Ovary (tissue), 7 donors: ENCODE measurements at regions not wholly inside any gene's neighbourhood (a gene's known extent, or its start where the extent isn't known, plus 50 kb on each side); places are given as distances from the start of the nearest gene placed in this dataset.
"Not testable (repeated sequence)": the region's sequence is repeated elsewhere in the genome, so short reads cannot be mapped to it uniquely, and the experiment has no call there.

Experiments used
- DNase-seq, 5 donors: peaks; one replicate each; pipeline ENCODE4 v3.0.0-alpha.2; 2019 to 2020
- H3K27ac ChIP-seq, 2 donors: fragments of 200-600 bp; one replicate each; pipeline versions ENCODE4 v1.5.1 to v1.8.0; 2019 to 2022
- H3K27me3 ChIP-seq: fragments of 200-600 bp; one replicate; pipeline ENCODE4 v1.8.0; 2022
- H3K36me3 ChIP-seq: fragments of 200-600 bp; sonication (generic); one replicate; pipeline ENCODE4 v1.5.1; 2019
- H3K4me1 ChIP-seq: one replicate; pipeline ENCODE4 v1.8.1; 2013; ENCODE audit warnings: mild to moderate bottlenecking, moderate library complexity; ENCODE audit not compliant: insufficient read depth
- H3K4me3 ChIP-seq: fragments of 200-600 bp; sonication (generic); one replicate; pipeline ENCODE4 v1.5.1; 2017
- H3K9me3 ChIP-seq, 2 donors: fragments of 200-600 bp in 1 of 2; sonication (generic) in 1 of 2; one replicate each; pipeline versions ENCODE4 v1.5.1 to v1.8.1; 2013 to 2019; ENCODE audit warnings: mild to moderate bottlenecking in 1 of 2, moderate library complexity in 1 of 2
- EP300 ChIP-seq: sonication (generic); formaldehyde crosslinking; IDR thresholded peaks from one replicate; pipeline ENCODE4 v1.6.1; 2017; ENCODE audit warnings: antibody characterized with exemption
- POLR2A ChIP-seq: fragments of 450-650 bp; IDR thresholded peaks from one replicate; pipeline ENCODE4 v1.6.1; 2017; ENCODE audit warnings: antibody characterized with exemption, mild to moderate bottlenecking, moderate library complexity
- WGBS, 3 donors: extraction: QIAGEN DNeasy Blood & Tissue Kit in 1 of 3; methylation state at CpG; one replicate each; pipeline versions ENCODE4 v1.1.5 to v1.1.7; 2013 to 2017; 5-methylcytosine and 5-hydroxymethylcytosine counted together
- intact Hi-C, 4 donors: fragments of 100-400 bp; cut with DNase I; formaldehyde crosslinking; loops; one replicate each; pipeline versions ENCODE4 v1.11.0 to v1.15.1; 2022 to 2023
- TF ChIP-seq, protein P1 (sequence below), 3 donors: fragments of 450-650 bp in 2 of 3; fragments of 200-600 bp in 1 of 3; IDR thresholded peaks; one replicate each; pipeline versions ENCODE4 v1.5.1 to v1.8.0; 2016 to 2022; ENCODE audit warnings: antibody characterized with exemption in 3 of 3, mild to moderate bottlenecking in 1 of 3
- donor health status: DM: no; HTN: no; CAD: no; lungs with moderate emphysema.
- donor health status: DM: no; HTN: no; CAD: no.
- donor health status: Bipolar disorder and iron deficiency.
- donor health status: DM: no; HTN: no; CAD: no.
- donor health status: DM: yes; HTN: yes; CAD: no.

DNA sequence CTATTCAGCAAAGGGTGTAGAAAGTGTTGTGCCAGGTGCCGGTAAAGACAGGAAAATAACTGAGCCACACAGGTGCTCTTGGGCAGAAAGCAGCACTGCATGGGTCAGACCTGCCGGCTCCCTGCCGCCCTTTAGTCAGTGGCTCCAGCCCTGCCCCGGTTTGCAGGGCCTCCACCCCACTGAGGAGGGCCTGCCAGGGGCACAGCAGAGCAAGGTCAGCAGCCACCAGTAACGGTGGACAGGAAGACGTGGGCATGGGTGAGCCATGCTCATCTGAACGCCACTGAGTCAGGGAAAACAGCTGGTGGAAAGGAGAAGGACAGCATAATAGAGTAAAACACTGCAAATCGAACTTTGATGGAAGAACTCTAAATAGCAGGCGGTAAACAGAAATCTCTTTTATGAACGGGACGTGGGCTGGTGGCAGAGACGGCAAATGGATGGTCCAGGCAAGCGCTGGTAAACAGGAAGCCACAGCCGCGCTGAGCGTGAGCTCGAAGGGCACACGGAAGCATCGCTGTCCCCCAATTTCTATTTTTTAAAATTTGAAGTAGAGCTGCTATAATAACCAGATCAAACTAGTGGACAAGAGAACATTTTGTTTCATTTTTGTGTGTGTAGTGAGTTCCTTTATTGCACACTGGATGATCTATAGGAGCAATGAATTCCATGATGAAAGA lies 141.8 kb upstream of the ALKAL2 start:
- no peaks in the 10 kb centered on the region for H3K36me3 ChIP-seq
- no peaks in the 10 kb centered on the region for H3K4me1 ChIP-seq
- no peak overlapping the region for H3K4me3 ChIP-seq
- DNase-seq, result no peak
- no peak overlapping the region for H3K27ac ChIP-seq
- intact Hi-C loops, result no loop called here
- H3K9me3 ChIP-seq, result no peaks in the 10 kb centered on the region
- 82 to 86% (median 84%) methylated on average over 19 of the region's 19 CpGs for WGBS, 3 donors
- no peaks in the 10 kb centered on the region for H3K27me3 ChIP-seq
- TF ChIP-seq, protein P1, sequence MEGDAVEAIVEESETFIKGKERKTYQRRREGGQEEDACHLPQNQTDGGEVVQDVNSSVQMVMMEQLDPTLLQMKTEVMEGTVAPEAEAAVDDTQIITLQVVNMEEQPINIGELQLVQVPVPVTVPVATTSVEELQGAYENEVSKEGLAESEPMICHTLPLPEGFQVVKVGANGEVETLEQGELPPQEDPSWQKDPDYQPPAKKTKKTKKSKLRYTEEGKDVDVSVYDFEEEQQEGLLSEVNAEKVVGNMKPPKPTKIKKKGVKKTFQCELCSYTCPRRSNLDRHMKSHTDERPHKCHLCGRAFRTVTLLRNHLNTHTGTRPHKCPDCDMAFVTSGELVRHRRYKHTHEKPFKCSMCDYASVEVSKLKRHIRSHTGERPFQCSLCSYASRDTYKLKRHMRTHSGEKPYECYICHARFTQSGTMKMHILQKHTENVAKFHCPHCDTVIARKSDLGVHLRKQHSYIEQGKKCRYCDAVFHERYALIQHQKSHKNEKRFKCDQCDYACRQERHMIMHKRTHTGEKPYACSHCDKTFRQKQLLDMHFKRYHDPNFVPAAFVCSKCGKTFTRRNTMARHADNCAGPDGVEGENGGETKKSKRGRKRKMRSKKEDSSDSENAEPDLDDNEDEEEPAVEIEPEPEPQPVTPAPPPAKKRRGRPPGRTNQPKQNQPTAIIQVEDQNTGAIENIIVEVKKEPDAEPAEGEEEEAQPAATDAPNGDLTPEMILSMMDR (IDR thresholded peaks at IDR 0.05), result no peak
- TF ChIP-seq POLR2A, result no peak
- TF ChIP-seq EP300, result no peak

DNA sequence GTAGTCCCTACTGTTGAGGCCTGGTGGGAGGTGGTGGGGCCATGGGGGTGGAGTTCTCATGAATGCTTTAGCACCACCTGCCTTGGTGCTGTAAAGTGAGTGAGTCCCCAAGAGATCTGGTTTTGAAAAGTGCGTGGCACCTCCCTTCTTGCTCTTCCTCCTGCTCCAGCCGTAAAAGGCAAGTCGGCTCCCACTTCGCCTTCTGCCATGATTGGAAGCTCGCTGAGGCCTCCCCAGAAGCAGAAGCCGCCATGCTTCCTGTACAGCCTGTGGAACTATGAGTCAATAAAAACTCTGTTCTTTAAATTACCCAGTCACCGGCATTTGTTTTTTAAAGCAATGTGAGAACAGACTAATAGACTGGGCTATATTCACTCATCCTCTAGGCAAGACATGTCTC lies 141.3 kb upstream of the ALKAL2 start:
- Histone ChIP-seq H3K27ac (no peak overlapping the region), H3K9me3 (no peaks in the 10 kb centered on the region), H3K4me1 (no peaks in the 10 kb centered on the region), H3K27me3 (no peaks in the 10 kb centered on the region), H3K4me3 (no peak overlapping the region), H3K36me3 (no peaks in the 10 kb centered on the region)
- 90 to 93% (median 90%) methylated on average over 7 of the region's 7 CpGs for WGBS, 3 donors
- intact Hi-C loops, result no loop called here
- TF ChIP-seq EP300 (no peak), POLR2A (no peak)
- TF ChIP-seq, protein P1 (IDR thresholded peaks at IDR 0.05), result no peak
- DNase-seq, result no peak

DNA sequence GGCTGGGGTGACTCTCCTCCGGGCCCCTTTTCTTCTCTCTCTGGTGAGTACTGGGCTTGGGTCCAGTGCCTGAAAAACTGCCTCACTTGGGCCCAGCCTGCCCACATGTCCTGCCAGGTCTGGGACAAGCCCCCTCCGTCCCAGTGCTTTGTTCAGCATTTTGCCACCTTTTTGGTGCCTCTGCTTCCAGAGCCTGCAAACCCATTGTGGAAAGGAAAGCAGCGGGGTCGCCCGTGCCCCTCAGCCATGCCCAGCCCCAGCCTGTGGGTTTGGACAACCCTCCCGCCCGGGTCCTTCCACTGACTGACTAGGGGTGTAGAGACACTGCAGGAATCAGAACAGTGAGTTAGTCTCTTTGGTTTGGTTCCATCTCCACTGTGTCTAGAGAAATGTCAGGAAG lies 140.7 kb upstream of the ALKAL2 start:
- H3K9me3 ChIP-seq, result no peaks in the 10 kb centered on the region
- no peak overlapping the region for H3K4me3 ChIP-seq
- H3K27me3 ChIP-seq, result no peaks in the 10 kb centered on the region
- H3K27ac ChIP-seq, result no peak overlapping the region
- intact Hi-C loops, result no loop called here
- TF ChIP-seq POLR2A, result no peak
- 88 to 94% (median 91%) methylated on average over 7 of the region's 7 CpGs for WGBS, 3 donors
- no peaks in the 10 kb centered on the region for H3K4me1 ChIP-seq
- no peak for DNase-seq
- H3K36me3 ChIP-seq, result no peaks in the 10 kb centered on the region

DNA sequence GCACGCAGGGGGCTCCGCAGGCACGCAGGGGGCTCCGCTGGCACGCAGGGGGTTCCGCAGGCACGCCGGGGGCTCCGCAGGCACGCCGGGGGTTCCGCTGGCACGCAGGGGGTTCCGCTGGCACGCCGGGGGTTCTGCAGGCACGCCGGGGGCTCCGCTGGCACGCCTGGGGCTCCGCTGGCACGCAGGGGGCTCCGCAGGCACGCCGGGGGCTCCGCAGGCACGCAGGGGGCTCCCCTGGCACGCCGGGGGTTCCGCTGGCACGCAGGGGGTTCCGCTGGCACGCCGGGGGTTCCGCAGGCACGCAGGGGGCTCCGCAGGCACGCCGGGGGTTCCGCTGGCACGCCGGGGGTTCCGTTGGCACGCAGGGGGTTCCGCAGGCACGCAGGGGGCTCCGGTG lies 138.8 kb upstream of the ALKAL2 start:
- H3K36me3 ChIP-seq, H3K27ac ChIP-seq, H3K4me1 ChIP-seq, H3K27me3 ChIP-seq, intact Hi-C loops, H3K9me3 ChIP-seq, H3K4me3 ChIP-seq, DNase-seq: not testable (repeated sequence)
- 94% methylated on average over 47 of the region's 47 CpGs; no CpG with 5 or more reads in 2 of the 3 donors for WGBS, 3 donors

DNA sequence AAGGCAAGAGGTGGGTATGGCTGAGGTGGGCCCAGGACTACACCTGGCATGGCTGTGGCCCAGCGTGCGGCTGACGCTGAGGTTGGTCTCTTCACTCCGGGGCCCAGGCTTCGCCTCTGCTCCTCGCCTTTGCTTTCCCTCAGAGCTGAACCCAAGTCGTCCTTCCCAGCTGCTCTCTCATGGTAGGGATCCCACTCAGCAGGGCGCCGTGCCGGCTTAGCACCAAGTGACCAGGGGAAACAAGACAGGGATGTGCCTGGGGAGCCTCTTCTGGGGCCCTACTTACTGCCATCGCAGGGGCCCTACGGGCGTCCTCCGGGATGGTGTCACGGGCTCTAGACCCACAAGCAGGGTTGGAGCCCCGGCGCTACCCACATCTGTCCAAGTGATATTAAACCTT lies 138.1 kb upstream of the ALKAL2 start:
- TF ChIP-seq POLR2A (no peak), EP300 (no peak)
- TF ChIP-seq, protein P1 (IDR thresholded peaks at IDR 0.05), result no peak
- Histone ChIP-seq H3K4me1 (no peaks in the 10 kb centered on the region), H3K27me3 (no peaks in the 10 kb centered on the region), H3K4me3 (no peak overlapping the region), H3K9me3 (no peaks in the 10 kb centered on the region), H3K27ac (no peak overlapping the region), H3K36me3 (no peaks in the 10 kb centered on the region)
- WGBS, 3 donors, result 91 to 98% (median 91%) methylated on average over 17 of the region's 17 CpGs
- intact Hi-C loops, result no loop called here
- no peak for DNase-seq
